GM21367 (cell line): ENCODE measurements at regions not wholly inside any gene's neighbourhood (a gene's known extent, or its start where the extent isn't known, plus 50 kb on each side); places are given as distances from the start of the nearest gene placed in this dataset.
"Not testable (repeated sequence)": the region's sequence is repeated elsewhere in the genome, so short reads cannot be mapped to it uniquely, and the experiment has no call there.

Source experiments
- ATAC-seq: cut with Tn5 transposase; IDR thresholded peaks from one replicate; pipeline ENCODE4 v1.9.1; 2021; ENCODE audit not compliant: unreplicated experiment

GRCh38 chr4:66219401-66219800 is 549.1 kb upstream of the EPHA5 start:
- ATAC-seq = no peak

- no peak for ATAC-seq
Measured at GRCh38 chr4:66216252-66216651, 546.0 kb upstream of the EPHA5 start.

- ATAC-seq = no peak
Measured at GRCh38 chr4:66212489-66212888, 542.2 kb upstream of the EPHA5 start.

GRCh38 chr4:66204534-66205247 is 534.4 kb upstream of the EPHA5 start:
- no peak for ATAC-seq

GRCh38 chr4:66202870-66203269 is 532.6 kb upstream of the EPHA5 start:
- ATAC-seq = no peak

GRCh38 chr4:66197451-66197850 is 527.2 kb upstream of the EPHA5 start:
- ATAC-seq = no peak

GRCh38 chr4:66193487-66193886 is 523.2 kb upstream of the EPHA5 start:
- no peak for ATAC-seq

GRCh38 chr4:66187175-66187720 is 517.0 kb upstream of the EPHA5 start:
- ATAC-seq = no peak

- ATAC-seq = no peak
Measured at GRCh38 chr4:66186095-66186494, 515.8 kb upstream of the EPHA5 start.

GRCh38 chr4:66182636-66183035 is 512.3 kb upstream of the EPHA5 start:
- ATAC-seq = no peak

GRCh38 chr4:66178906-66179305 is 508.6 kb upstream of the EPHA5 start:
- ATAC-seq = no peak

GRCh38 chr4:66169341-66169740 is 499.1 kb upstream of the EPHA5 start:
- ATAC-seq = no peak

GRCh38 chr4:66164869-66165268 is 494.6 kb upstream of the EPHA5 start:
- ATAC-seq = no peak

- no peak for ATAC-seq
Measured at GRCh38 chr4:66160606-66161005, 490.3 kb upstream of the EPHA5 start.

GRCh38 chr4:66157594-66157993 is 487.3 kb upstream of the EPHA5 start:
- ATAC-seq = no peak

- no peak for ATAC-seq
Measured at GRCh38 chr4:66130042-66130441, 459.8 kb upstream of the EPHA5 start.

GRCh38 chr4:66123831-66124413 is 453.6 kb upstream of the EPHA5 start:
- ATAC-seq = no peak

GRCh38 chr4:66123190-66123589 is 452.9 kb upstream of the EPHA5 start:
- no peak for ATAC-seq

- ATAC-seq = not testable (repeated sequence)
Measured at GRCh38 chr4:66115231-66115630, 444.9 kb upstream of the EPHA5 start.

GRCh38 chr4:66108898-66109297 is 438.6 kb upstream of the EPHA5 start:
- no peak for ATAC-seq

- ATAC-seq = no peak
Measured at GRCh38 chr4:66097218-66097617, 426.9 kb upstream of the EPHA5 start.

GRCh38 chr4:66095065-66095464 is 424.8 kb upstream of the EPHA5 start:
- ATAC-seq = no peak

GRCh38 chr4:66094070-66094469 is 423.8 kb upstream of the EPHA5 start:
- ATAC-seq = no peak
